Hematopoietic multipotent progenitor cell (in vitro differentiated cells): ENCODE measurements at regions not wholly inside any gene's neighbourhood (a gene's known extent, or its start where the extent isn't known, plus 50 kb on each side); places are given as distances from the start of the nearest gene placed in this dataset.
"Not testable (repeated sequence)": the region's sequence is repeated elsewhere in the genome, so short reads cannot be mapped to it uniquely, and the experiment has no call there.

Experiments
- DNase-seq, 3 donors: peaks; one replicate each; pipeline ENCODE4 v3.0.0-alpha.2; 2011 to 2015; ENCODE audit warnings: low read depth in 2 of 3, low spot score in 2 of 3

DNA sequence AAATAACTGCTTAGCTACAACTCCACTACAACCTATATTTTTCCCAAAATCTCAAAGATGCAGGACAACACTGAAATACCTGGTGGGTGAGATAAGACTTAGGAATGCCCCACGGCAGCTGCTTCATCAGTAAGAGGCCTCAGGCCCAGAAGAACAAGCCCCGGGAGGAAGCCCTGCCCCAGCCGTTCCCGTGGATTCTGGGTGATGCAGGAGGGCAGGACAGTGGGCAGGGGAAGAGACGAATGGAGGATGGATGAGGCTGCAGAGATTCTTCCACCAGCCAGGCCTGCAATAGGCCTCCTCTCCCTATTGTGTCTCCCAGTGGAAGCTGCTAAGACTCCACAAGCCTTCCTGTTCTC is 197.9 kb upstream of the HDAC4 start:
- no peak for DNase-seq

DNA sequence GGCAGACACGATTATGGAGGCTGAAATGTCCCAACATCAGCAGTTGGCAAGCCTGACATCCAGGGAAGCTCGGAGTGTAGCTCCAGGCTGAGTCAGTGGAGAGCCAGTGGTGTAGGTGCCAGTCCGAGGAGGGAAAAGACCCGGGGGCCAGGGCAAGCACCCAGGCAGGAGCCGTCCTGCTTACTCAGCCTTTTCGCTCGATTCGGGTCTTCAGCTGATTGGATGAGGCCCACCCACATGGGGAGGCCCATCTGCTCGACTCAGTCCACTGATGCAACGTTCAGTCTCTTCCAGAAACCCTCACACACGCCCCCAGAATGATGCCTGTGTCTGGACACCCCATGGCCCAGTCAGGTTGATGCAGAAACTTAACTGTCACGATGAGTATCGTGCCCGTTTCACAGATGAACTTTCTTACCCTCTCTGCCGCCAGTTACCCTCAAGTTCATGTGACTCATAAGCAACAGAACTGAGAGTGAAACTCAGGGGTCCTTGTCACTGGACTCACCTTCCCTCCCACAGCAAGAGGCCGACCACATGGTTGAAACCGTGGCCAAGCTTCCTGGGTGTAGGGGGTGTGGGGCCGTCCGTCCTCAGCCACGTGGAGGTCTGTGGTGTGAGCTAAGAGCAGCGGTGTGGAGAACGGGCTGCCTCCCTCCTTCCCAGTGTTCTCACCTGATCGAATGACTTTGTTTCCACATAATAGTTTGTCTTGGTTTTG is 197.4 kb upstream of the HDAC4 start:
- no peak for DNase-seq

DNA sequence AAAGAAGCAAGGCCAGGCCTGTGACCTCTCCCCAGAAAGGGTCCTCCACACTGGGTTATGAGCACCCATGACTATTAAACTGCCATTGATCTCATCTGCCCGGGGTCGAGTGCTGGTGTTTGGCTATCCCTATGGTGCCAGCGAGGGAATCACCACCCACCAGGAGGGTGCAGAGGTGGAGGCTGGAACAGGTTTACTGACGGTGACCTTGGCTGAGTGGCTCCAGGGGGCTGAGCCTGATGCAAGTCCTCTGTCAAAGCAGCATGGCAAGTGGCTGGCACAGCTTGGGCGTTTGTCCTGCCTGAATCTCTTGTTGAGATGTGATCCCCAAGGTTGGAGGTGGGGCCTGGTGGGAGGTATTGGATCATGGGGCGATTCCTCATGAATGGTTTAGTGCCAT is 196.4 kb upstream of the HDAC4 start:
- no peak for DNase-seq

DNA sequence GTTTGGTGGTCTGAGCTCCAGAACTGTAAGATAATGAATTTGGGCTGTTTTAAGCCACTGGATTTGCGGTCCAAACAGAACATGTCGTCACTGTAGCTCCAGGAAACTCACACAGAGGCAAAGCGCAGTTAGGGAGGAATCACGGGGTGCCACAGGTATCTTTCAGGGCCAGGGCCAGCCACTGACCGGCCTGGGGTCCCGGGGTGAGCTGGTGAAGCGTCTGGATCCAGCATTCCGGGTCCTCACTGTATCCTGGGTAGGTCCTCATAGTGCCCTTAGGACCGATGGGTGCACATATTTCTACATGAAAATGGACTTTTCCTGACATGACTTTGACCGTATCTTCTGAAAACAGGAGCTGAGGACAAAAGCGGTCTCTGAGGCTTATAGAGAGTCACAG is 196.0 kb upstream of the HDAC4 start:
- no peak for DNase-seq

DNA sequence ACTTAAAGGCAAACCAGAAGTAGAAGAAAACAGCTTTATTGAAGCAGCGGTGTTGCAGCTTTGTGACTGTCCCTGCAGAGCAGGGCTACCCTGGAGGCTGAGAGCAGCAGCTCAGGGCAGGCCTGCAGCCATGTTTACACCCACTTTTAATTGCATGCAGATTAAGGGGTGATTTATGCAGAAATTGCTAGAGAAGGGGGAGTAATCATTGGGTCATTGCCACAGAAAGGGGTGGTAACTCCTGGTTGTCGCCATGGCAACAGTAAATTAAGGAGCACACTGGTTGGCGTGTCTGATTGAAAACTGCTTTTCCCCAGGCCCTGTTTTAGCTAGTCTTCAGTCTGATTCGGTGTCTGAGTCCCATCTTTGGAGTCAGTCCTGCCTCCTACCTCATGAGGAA is 195.4 kb upstream of the HDAC4 start:
- DNase-seq = no peak

DNA sequence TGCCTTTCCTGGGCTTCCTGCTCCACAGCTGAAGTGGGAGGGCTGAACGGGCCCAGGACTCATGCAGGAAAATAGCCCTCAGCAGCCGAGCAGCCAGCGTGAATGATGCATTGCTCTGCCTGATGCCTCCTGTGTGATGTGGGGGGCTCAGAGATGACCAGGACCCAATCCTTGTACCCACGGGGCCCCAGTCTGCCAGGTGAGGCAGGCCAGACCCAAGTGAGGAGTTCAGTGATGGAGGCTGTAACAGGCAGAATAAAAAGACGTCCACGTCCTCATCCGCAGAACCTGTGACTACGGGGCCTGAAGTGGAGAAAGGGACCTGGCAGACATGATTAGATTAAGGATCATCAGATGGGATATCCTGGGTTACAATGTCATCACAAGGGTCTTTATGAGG is 194.9 kb upstream of the HDAC4 start:
- DNase-seq = no peak

DNA sequence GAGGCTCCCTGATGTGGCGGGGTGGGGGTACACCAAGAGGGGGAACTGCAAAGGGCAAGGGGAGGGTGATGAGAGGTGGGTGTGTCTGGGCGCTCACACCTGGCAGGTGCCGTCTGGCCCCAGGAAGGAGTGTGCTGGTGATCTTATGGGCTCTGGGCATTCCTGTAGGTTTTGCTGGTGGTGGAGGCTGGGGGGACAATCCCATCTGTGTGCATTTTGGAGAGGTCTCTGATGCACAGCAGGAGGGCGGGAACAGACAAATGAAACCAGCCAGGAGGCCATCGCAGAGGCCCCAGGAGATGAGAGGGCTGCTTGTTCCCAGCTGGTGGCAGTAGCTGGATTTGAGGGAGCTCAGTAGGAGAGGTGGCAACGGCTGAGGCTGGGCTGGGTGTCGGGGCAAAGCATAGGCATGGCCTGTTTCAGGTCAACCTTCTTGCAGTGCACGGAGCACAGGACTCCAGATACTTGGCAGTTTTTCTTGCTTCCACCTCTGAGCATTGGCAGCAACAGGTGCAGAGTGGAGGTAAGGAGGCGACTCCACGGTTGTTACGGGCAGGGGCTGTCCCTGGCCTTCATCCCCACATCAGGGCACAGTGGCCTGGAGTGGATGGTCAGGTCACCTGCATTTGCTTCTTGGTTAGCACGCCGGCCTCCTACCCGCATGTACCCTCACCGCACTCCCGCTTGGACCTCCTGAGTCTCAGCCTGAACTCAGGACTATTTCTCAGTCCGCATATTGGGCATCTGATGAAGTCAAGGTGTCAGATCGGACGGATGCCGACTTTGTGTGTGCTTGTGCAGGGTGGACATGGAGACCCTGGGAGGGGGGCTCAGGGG is 194.2 kb upstream of the HDAC4 start:
- DNase-seq = no peak

DNA sequence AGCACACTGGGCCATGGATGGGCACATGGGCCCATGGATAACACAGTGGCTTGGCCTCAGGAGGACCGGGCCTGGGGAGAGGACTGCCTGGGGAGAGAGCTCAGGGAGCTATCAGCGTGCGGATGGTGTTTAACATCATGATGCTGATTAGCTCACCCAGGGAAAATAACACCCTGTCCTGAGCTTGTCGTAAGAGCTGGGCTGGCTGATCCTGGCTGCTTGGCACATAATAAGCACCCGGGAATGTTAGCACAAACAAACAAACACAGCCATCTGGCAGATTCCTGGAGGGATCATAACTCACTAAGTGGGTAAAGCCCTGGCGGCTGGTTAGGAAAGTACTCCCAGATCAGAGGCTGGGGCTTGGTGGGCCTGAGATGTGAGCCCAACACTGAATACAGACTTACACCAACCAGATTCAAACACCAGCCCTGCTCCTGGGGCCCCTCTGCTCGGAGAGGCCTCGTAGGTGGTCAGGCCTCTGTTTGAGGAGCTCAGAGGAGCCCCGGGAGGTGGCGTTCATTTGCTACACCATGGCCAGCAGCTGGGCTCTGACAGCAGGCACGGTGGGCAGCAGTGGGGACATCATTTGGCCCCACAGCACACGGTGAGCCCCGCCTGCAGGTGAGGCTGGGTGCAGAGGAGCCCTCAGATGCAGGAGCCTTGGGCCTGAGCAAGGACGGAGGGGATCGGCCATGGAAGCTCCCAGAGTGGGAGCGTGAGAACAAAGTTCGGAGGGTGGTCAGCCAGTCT is 193.4 kb upstream of the HDAC4 start:
- DNase-seq = no peak

DNA sequence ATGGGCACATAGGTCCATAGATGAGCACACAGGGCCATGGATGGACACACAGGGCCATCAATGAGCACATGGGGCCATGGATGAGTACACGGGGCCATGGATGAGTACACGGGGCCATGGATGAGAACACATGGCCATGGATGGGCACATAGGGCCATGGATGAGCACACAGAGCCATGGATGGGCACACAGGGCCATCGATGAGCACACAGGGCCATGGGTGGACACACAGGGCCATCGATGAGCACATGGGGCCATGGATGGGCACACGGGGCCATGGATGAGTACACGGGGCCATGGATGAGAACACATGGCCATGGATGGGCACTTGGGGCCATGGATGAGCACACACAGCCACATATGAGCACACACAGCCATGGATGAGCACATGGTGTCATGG is 192.6 kb upstream of the HDAC4 start:
- DNase-seq = no peak

DNA sequence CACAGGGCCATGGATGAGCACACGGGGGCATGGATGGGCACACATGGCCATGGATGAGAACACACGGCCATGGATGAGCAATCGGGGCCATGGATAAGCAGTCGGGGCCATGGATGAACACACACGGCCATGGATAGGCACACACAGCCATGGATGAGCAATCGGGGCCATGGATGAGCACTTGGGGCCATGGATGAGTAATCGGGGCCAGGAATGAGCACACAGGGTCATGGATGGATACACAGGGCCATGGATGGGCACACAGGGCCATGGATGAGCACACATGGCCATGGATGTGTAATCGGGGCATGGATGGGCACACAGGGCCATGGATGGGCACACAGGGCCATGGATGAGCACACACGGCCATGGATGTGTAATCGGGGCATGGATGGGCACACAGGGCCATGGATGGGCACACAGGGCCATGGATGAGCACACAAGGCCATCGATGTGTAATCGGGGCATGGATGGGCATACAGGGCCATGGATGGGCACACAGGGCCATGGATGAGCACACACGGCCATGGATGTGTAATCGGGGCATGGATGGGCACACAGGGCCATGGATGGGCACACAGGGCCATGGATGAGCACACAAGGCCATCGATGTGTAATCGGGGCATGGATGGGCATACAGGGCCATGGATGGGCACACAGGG is 191.9 kb upstream of the HDAC4 start:
- not testable (repeated sequence) for DNase-seq

DNA sequence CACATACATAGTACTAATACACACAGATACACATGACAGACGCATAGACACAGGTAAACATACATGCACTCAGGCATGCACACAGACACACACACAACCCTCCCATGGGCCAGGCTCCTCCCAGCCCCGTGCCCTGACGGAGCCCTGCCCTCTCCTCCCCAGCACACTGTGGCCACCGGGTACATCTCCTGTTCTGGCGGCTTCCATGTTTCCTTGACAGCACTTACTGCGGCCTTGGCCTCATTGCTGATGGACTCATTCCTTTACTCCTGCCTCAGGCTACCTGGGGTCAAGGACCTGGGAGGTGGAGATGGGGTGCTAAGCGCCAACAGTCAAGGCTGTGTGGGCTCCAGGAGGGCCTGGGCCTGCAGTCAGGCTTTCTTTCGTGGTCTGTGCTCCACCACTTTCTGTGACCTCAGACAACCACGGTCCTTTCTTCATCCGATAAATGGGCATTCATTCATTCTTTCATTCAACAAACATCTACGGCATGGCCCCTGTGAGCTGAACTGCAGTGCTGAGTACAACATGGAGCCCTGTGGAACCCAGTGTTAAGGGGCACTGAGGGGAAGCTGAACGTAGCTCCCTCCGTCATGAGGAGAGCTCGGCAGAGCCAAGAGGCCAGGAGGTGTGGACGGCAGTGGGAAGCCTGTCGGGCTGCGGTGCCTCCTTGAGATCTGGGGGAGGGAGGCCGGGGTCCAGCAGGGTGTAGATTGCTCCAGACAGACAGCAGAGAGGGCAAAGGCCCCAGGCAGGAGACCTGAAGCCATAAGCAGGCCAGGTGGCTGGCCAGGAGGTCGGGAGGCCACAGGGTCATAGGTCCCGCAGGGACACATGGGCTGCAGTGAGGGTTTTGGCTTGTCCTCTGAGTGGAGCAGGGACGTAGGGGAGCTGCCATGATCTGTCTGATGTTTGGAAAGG is 190.4 kb upstream of the HDAC4 start:
- DNase-seq = no peak

DNA sequence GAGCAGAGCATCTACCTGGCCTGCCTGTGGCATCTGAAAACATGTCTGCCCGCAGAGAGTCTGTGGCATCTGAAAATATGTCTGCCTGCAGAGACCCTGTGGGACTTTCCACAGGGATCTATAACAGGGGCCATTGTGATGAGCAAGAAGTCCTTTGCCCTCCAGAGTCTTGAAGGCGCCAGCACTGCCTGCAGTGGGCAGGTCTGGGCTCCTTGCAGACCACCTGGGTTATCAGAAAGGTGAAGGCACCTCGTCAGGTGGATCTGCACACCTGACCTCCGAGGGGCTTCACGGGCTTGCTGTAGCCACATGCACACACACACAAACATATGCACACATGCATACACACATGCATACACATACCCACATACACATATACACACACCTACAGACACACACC is 189.5 kb upstream of the HDAC4 start:
- no peak for DNase-seq

DNA sequence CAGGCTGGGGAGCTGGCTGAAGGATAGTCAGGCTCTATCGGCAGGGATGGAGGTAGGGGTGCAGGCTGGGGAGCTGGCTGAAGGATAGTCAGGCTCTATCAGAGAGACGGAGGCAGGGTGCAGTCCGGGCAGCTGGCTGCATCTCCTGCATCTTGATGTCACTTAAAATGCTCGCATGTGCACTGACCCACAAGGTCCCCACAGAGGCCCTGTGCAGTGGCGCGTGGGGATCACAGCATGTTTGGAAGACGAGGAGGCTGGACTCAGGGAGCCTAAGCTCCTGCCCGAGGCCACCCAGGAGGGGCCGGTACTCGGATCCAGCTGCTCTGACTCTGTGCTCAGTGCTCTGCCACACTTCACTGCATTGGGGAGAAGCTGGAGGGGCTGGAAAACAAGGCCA is 189.0 kb upstream of the HDAC4 start:
- no peak for DNase-seq

DNA sequence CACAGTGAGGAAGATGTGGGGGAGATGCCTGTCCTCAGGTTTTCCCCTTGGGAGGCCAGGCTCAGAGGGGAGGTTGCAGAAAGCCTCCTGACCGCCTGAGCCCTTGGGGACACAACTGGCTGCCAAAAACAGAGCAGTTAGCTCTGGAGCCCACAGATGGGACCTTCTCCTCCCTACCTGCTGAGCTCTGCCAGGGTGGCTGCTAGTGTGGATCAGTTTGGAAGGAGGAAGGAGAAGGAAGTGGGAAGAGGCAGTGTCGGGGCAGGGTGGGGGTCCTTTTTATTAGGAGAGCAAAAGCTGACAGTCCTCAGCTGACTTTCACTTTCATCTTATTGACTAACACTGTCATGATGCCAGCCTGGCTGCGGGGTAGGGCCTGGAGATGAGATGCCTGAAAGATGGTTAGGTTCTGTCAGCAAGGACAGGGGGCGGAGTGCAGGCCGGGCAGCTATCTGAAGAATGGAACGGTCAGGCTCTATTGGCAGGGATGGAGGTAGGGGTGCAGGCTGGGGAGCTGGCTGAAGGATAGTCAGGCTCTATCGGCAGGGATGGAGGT is 188.5 kb upstream of the HDAC4 start:
- DNase-seq = no peak

DNA sequence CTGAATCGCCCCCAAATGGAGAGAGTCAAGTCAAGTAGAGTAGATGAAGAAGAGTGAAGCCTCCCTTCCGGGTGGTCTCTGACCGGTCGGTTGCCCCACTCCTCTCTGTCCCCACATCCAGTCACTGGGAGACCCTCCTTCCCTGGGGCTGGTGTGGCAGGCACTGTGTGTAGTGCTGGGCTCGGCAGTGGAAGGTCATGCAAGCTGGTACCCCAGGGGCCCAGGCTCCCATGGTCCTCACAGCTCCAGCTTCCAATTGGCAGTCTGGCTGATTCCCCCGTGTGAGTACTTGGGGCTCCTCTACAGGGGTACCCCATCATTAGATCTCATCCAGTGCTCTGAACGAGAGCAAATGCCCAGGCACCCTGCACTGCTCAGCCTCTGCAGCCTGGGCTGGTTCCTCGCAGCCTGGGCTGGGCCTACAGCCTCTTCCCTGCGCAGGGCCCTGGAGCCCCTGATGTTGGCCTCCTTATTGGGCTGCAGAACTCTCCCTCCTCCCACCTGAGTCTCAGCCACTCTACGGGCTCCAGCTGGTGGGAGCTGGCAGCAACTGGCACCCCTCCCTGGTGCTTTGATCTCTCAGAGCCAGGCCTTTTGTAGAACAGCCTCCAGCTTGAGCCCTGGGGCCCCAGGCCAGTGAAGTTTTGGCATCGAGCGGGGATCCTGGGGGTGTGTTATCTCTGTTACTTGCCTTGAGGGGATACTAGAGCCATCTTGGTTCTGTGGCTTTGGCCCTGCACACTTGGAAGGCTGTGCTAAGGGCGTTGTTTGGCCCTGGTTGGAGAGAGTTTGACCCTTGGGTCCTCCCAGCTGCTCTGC is 187.8 kb upstream of the HDAC4 start:
- DNase-seq = no peak

DNA sequence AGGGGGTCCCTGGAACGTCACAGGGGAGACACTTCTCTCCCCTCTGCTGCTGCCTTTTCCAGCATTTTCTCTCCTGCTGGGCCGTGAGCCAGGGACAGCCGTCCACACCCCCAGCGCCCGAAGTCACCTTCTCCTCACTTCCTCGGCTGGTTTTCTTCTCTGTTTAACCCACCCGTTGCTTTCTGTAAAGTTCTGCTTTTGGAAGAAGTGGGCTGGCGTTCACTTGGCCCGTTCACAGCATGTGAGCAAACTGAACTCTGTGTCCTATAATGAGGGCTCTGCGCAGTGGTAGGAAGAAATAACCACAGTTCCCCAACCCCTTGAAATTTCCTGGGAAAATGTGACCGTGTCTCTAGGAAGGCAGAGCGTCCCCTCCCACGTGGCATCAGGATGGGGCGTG is 187.0 kb upstream of the HDAC4 start:
- peak in 1 of 3 donors; percentile 36 for DNase-seq

DNA sequence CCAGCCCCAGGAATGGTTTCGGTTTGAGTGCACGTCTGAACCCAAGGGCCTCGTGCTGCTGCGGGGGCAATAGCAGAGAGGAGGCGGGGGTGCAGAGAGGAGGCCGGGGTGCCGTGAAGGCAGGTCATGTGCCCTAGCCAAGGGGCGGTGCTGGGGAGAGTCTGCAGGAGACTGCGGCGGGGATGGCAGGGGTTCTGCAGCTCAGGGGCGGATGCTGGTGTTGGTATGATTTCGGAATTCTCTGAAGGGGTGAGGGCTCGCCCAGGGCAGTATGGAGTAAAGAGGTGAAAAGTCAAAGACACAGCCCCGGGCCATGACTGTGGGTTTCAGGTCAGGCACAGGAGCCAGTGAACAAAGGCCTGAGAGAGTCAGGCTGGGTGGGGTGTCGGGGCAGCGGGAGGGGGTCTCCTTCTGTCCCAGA is 186.5 kb upstream of the HDAC4 start:
- DNase-seq = no peak

DNA sequence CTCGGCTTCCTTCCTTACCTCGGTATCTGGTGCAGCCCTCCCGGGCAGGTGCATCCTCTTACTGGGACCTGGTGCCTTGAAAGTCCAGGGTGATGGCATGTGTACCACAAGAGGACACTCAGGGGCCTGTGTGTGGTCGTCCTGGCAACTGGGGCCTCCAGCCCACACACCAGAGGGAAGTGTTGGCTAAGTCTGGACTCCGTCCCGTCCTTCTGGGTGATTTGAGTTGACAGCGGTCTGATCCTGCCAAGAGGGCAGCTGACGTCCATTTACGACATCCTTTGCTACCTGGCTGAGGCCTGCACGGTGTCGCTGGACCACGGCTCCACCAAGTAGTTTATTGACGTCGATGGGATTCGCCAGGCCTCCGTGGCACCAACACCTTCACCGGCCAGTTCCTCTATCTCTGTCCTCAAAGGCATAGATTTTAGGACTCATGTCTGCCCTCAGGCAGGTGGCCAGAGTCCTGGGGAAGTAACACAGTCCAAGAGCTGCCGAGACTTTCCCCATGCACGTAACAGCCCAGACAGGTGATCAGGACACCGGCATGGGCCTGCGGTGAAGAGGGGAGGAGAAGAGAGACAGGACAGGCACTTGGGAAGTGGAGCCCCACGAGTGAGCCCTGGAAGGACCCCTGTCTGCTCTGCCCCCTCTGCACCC is 186.0 kb upstream of the HDAC4 start:
- peak in 1 of 3 donors; percentile 10 for DNase-seq
